CD8-positive, alpha-beta memory T cell (primary cell): ENCODE measurements at regions not wholly inside any gene's neighbourhood (a gene's known extent, or its start where the extent isn't known, plus 50 kb on each side); places are given as distances from the start of the nearest gene placed in this dataset.

Experiments used
- CTCF ChIA-PET: fragments of 350-600 bp; sonication (Branson Sonifier 250); formaldehyde crosslinking; loops from one replicate; lab custom pipeline; 2021; ENCODE audit warnings: antibody characterized with exemption; lab: Charles Lee
- POLR2A ChIA-PET: fragments of 350-600 bp; sonication (Branson Sonifier 250); formaldehyde crosslinking; loops from one replicate; lab custom pipeline; 2021; ENCODE audit warnings: antibody characterized with exemption; lab: Charles Lee
- DNase-seq, 5 donors: peaks; one replicate each; pipeline versions ENCODE4 v3.0.0 to v3.0.0-alpha.2; 2020 to 2022; ENCODE audit warnings: mixed read lengths in 1 of 5
- H3K27ac ChIP-seq: one replicate; pipeline ENCODE4 v1.7.0; 2013; ENCODE audit warnings: low read depth, mild to moderate bottlenecking, low read length, moderate library complexity
- H3K27me3 ChIP-seq: 2 replicates; pipeline ENCODE4 v1.7.0; 2013; ENCODE audit warnings: low read length, mild to moderate bottlenecking; ENCODE audit not compliant: insufficient read depth, poor library complexity, severe bottlenecking
- H3K36me3 ChIP-seq: 2 replicates; pipeline ENCODE4 v1.7.0; 2013; ENCODE audit warnings: mild to moderate bottlenecking, low read length, moderate library complexity; ENCODE audit not compliant: insufficient read depth
- H3K4me1 ChIP-seq: 2 replicates; pipeline ENCODE4 v1.7.0; 2013; ENCODE audit warnings: mild to moderate bottlenecking, low read length, moderate library complexity; ENCODE audit not compliant: insufficient read depth
- H3K4me3 ChIP-seq: 2 replicates; pipeline ENCODE4 v1.7.0; 2013; ENCODE audit warnings: mild to moderate bottlenecking, low read length
- H3K9me3 ChIP-seq: 2 replicates; pipeline ENCODE4 v1.7.0; 2013; ENCODE audit warnings: mild to moderate bottlenecking, low read length
- H3K27ac Mint-ChIP-seq, 8 donors: one replicate each; pipeline ENCODE4 v1.8.0; 2020 to 2021; ENCODE audit warnings: mixed read lengths in 8 of 8, mild to moderate bottlenecking in 6 of 8, inconsistent platforms in 3 of 8, moderate library complexity in 3 of 8
- H3K27me3 Mint-ChIP-seq, 2 donors: one replicate each; pipeline ENCODE4 v1.8.0; 2020 to 2021; ENCODE audit warnings: mixed read lengths in 2 of 2, mild to moderate bottlenecking in 1 of 2, moderate library complexity in 1 of 2
- H3K36me3 Mint-ChIP-seq, 3 donors: one replicate each; pipeline ENCODE4 v1.8.0; 2020 to 2021; ENCODE audit warnings: mixed read lengths in 3 of 3, inconsistent platforms in 1 of 3, mild to moderate bottlenecking in 1 of 3
- H3K4me1 Mint-ChIP-seq, 3 donors: one replicate each; pipeline ENCODE4 v1.8.0; 2020 to 2021; ENCODE audit warnings: mixed read lengths in 3 of 3, inconsistent platforms in 1 of 3, mild to moderate bottlenecking in 1 of 3
- H3K4me3 Mint-ChIP-seq, 7 donors: one replicate each; pipeline ENCODE4 v1.8.0; 2020 to 2021; ENCODE audit warnings: mixed read lengths in 7 of 7, mild to moderate bottlenecking in 6 of 7, moderate library complexity in 4 of 7, inconsistent platforms in 2 of 7
- H3K9me3 Mint-ChIP-seq, 5 donors: one replicate each; pipeline ENCODE4 v1.8.0; 2020 to 2022; ENCODE audit warnings: mixed read lengths in 5 of 5, mild to moderate bottlenecking in 3 of 5, moderate library complexity in 2 of 5, inconsistent platforms in 1 of 5

DNA sequence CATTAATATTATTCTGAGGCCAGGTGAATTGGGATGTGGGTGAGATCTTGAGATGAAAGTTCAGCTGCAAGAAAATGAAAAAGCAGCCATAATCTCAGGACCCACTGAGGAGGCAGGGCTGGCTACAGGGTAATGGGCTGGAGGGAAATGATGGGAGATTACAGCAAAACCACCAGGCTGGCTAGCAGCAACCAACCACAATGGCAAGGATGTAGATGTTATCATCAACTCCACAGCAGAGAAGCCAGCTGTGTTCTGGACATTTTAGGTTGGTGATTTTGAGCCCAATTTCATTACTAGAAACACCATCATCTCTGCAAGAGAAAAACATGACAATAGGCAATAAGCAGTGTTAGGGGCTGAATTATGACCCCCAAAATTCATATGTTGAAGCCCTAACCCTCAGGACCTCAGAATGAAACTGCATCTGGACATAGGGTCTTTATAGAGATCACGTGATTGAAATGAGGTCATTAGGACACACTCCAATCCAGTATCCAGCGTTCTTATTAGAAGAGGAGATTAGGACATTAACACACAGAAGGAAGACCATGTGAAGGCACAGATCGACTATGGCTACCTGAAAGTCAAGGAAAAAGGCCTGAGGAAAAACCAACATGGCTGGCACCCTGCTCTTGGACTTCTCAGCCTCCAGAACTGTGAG is 139.8 kb upstream of the KIT start:
- Mint-ChIP-seq H3K4me1 (no peaks in the 10 kb centered on the region), H3K36me3 (no peaks in the 10 kb centered on the region), H3K27me3 (peaks cover 0 to 4% of the 10 kb centered on the region in 2 donors), H3K4me3 (no peak overlapping the region), H3K9me3 (no peaks in the 10 kb centered on the region), H3K27ac (no peak overlapping the region)
- ChIA-PET POLR2A (no interaction called here), CTCF (no interaction called here)
- no peaks in the 10 kb centered on the region for H3K9me3 ChIP-seq
- no peaks in the 10 kb centered on the region for H3K4me1 ChIP-seq
- no peaks in the 10 kb centered on the region for H3K27me3 ChIP-seq
- no peak overlapping the region for H3K4me3 ChIP-seq
- H3K27ac ChIP-seq = no peak overlapping the region
- DNase-seq = no peak
- no peaks in the 10 kb centered on the region for H3K36me3 ChIP-seq

DNA sequence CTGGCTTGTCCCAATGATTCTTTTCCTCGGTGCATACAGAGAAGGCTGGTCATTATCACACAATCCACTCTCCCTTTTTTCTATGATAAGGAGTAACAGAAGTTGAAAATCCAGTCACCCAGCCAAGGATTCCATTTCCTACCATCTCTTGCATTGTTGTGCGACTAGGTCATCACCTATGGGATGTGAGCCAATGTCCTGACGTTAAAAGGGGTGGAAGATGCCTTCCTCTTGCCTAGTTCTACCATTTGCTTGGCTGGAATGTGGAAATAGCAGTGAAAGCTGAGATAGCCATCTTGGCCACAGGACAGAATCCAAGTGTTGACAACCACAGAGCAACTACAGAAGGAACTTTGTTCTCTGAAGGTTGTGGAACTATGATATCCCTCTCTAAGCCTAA is 132.2 kb upstream of the KIT start:
- H3K27me3 Mint-ChIP-seq = peaks cover 0 to 4% of the 10 kb centered on the region in 2 donors
- H3K27ac ChIP-seq = no peak overlapping the region
- CTCF ChIA-PET = no interaction called here
- no peaks in the 10 kb centered on the region for H3K9me3 ChIP-seq
- POLR2A ChIA-PET = no interaction called here
- no peaks in the 10 kb centered on the region for H3K27me3 ChIP-seq
- H3K4me1 Mint-ChIP-seq = no peaks in the 10 kb centered on the region
- no peak overlapping the region for H3K27ac Mint-ChIP-seq
- no peak overlapping the region for H3K4me3 ChIP-seq
- no peaks in the 10 kb centered on the region for H3K4me1 ChIP-seq
- no peaks in the 10 kb centered on the region for H3K9me3 Mint-ChIP-seq
- H3K36me3 Mint-ChIP-seq = no peaks in the 10 kb centered on the region
- no peak overlapping the region for H3K4me3 Mint-ChIP-seq
- H3K36me3 ChIP-seq = no peaks in the 10 kb centered on the region
- no peak for DNase-seq

GRCh38 chr4:54526560-54526959 is 131.2 kb upstream of the KIT start:
- peaks cover 0 to 4% of the 10 kb centered on the region in 2 donors for H3K27me3 Mint-ChIP-seq
- H3K27ac ChIP-seq = no peak overlapping the region
- no peak for DNase-seq
- H3K27ac Mint-ChIP-seq = no peak overlapping the region
- H3K36me3 Mint-ChIP-seq = no peaks in the 10 kb centered on the region
- no peaks in the 10 kb centered on the region for H3K4me1 ChIP-seq
- H3K9me3 ChIP-seq = no peaks in the 10 kb centered on the region
- H3K4me1 Mint-ChIP-seq = no peaks in the 10 kb centered on the region
- POLR2A ChIA-PET = no interaction called here
- no peaks in the 10 kb centered on the region for H3K9me3 Mint-ChIP-seq
- CTCF ChIA-PET = no interaction called here
- no peaks in the 10 kb centered on the region for H3K36me3 ChIP-seq
- no peaks in the 10 kb centered on the region for H3K27me3 ChIP-seq
- no peak overlapping the region for H3K4me3 ChIP-seq
- no peak overlapping the region for H3K4me3 Mint-ChIP-seq

DNA sequence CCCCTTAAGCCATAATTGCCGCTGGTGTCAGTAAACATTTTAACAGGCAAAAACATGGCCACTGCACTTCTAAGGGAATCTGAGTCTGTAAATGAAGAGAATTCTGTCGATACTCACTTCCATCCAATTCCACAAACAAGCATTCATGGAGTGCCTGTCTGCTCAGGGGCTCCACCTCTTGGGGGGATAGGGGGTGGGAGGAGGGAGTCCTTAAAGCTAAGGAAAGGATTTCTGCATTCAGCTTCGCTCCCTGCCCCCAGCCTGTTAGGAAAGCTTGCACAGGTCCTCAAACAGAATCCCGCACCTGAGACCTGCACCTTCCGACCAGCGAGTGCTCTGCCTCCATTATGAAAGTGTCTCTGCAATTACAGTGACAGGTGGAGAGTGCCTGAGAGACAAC is 130.2 kb upstream of the KIT start:
- CTCF ChIA-PET = no interaction called here
- POLR2A ChIA-PET = no interaction called here
- H3K36me3 Mint-ChIP-seq = no peaks in the 10 kb centered on the region
- H3K27me3 ChIP-seq = no peaks in the 10 kb centered on the region
- no peak overlapping the region for H3K27ac ChIP-seq
- no peaks in the 10 kb centered on the region for H3K9me3 ChIP-seq
- no peak overlapping the region for H3K4me3 ChIP-seq
- H3K36me3 ChIP-seq = no peaks in the 10 kb centered on the region
- peaks cover 0 to 4% of the 10 kb centered on the region in 2 donors for H3K27me3 Mint-ChIP-seq
- H3K27ac Mint-ChIP-seq = no peak overlapping the region
- no peak overlapping the region for H3K4me3 Mint-ChIP-seq
- DNase-seq = no peak
- no peaks in the 10 kb centered on the region for H3K9me3 Mint-ChIP-seq
- H3K4me1 ChIP-seq = no peaks in the 10 kb centered on the region
- no peaks in the 10 kb centered on the region for H3K4me1 Mint-ChIP-seq

GRCh38 chr4:54539500-54540029 is 118.2 kb upstream of the KIT start:
- H3K27me3 ChIP-seq = no peaks in the 10 kb centered on the region
- peaks cover 0 to 1% (median 0%) of the 10 kb centered on the region in 5 donors for H3K9me3 Mint-ChIP-seq
- no peaks in the 10 kb centered on the region for H3K9me3 ChIP-seq
- no peaks in the 10 kb centered on the region for H3K4me1 ChIP-seq
- DNase-seq = no peak
- POLR2A ChIA-PET = no interaction called here
- no peak overlapping the region for H3K4me3 ChIP-seq
- H3K4me1 Mint-ChIP-seq = no peaks in the 10 kb centered on the region
- no peaks in the 10 kb centered on the region for H3K36me3 Mint-ChIP-seq
- peak overlapping the region in 2 of 7 donors; percentile 33 to 36 for H3K4me3 Mint-ChIP-seq
- H3K36me3 ChIP-seq = no peaks in the 10 kb centered on the region
- H3K27me3 Mint-ChIP-seq = peaks cover 0 to 1% of the 10 kb centered on the region in 2 donors
- CTCF ChIA-PET = no interaction called here
- no peak overlapping the region for H3K27ac ChIP-seq
- no peak overlapping the region for H3K27ac Mint-ChIP-seq

DNA sequence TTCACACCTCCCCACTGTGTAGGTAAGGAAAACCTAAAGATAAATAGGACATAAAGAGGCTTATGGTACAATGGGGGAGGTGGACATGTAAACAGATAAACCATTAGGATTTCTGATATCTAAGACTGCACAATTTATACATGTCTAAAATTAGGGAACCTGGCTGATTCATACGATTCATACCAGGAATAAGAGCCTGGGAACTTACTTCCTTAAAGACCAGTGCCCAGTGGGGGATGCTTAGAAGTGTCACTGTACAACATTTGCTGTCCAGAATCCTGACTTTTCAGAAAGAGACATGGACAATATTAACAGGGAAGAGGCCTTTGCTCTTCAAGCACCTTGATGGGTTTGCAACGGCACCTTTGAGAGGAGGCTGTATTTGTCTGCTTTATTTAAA is 116.8 kb upstream of the KIT start:
- H3K4me1 Mint-ChIP-seq = no peaks in the 10 kb centered on the region
- H3K9me3 Mint-ChIP-seq = peaks cover 0 to 1% (median 0%) of the 10 kb centered on the region in 5 donors
- H3K27me3 ChIP-seq = no peaks in the 10 kb centered on the region
- H3K36me3 ChIP-seq = no peaks in the 10 kb centered on the region
- H3K4me3 Mint-ChIP-seq = peak overlapping the region in 1 of 7 donors; percentile 46
- no peak overlapping the region for H3K27ac ChIP-seq
- no peaks in the 10 kb centered on the region for H3K9me3 ChIP-seq
- CTCF ChIA-PET = no interaction called here
- H3K27ac Mint-ChIP-seq = no peak overlapping the region
- no peaks in the 10 kb centered on the region for H3K36me3 Mint-ChIP-seq
- DNase-seq = no peak
- peaks cover 0 to 1% of the 10 kb centered on the region in 2 donors for H3K27me3 Mint-ChIP-seq
- H3K4me3 ChIP-seq = no peak overlapping the region
- POLR2A ChIA-PET = no interaction called here
- H3K4me1 ChIP-seq = no peaks in the 10 kb centered on the region

DNA sequence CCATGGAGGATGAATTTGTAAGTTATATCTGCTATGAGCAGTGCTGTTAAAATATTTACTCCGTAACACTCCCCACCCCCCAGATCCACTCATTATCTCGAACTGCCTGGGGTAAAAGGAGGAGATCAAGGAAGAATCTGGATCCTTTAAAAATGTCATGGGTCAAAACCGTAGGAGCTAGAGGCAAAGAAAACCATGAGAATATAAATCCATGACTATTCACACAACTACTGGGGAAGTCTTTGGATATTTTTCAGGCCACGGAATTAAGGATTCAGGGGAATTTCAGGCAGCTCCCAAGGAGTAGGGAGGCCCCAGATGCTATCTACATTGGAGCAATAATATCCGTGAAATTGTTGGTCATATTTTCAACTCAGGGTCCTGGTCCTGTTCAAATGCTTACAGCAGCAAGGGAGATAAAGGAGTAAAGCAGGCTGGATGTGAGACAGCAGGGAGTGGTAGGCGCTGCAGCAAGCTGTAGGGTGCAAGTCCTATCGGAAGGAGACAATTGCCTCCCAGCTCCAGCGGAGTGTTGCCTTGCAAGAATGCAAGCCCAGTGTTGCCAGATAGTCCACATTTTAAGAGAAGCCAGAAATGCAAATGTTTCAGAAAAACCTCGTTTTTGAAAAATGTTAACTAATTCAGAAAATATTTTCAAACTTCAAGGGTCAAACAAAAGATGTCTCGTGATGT is 116.2 kb upstream of the KIT start:
- no peak for DNase-seq
- ChIA-PET CTCF (no interaction called here), POLR2A (no interaction called here)
- no peaks in the 10 kb centered on the region for H3K36me3 ChIP-seq
- no peaks in the 10 kb centered on the region for H3K9me3 ChIP-seq
- H3K27me3 Mint-ChIP-seq = peaks cover 0 to 1% of the 10 kb centered on the region in 2 donors
- H3K36me3 Mint-ChIP-seq = no peaks in the 10 kb centered on the region
- H3K4me3 ChIP-seq = no peak overlapping the region
- H3K4me1 ChIP-seq = no peaks in the 10 kb centered on the region
- no peak overlapping the region for H3K4me3 Mint-ChIP-seq
- no peak overlapping the region for H3K27ac ChIP-seq
- H3K9me3 Mint-ChIP-seq = peaks cover 0 to 1% (median 0%) of the 10 kb centered on the region in 5 donors
- no peak overlapping the region for H3K27ac Mint-ChIP-seq
- H3K4me1 Mint-ChIP-seq = no peaks in the 10 kb centered on the region
- H3K27me3 ChIP-seq = no peaks in the 10 kb centered on the region

- Mint-ChIP-seq H3K9me3 (peaks cover 0 to 1% (median 0%) of the 10 kb centered on the region in 5 donors), H3K27ac (no peak overlapping the region), H3K4me3 (no peak overlapping the region), H3K27me3 (peaks cover 0 to 1% of the 10 kb centered on the region in 2 donors), H3K4me1 (no peaks in the 10 kb centered on the region), H3K36me3 (no peaks in the 10 kb centered on the region)
- ChIA-PET POLR2A (no interaction called here), CTCF (no interaction called here)
- no peak for DNase-seq
- Histone ChIP-seq H3K27me3 (no peaks in the 10 kb centered on the region), H3K9me3 (no peaks in the 10 kb centered on the region), H3K27ac (no peak overlapping the region), H3K36me3 (no peaks in the 10 kb centered on the region), H3K4me3 (no peak overlapping the region), H3K4me1 (no peaks in the 10 kb centered on the region)
These were observed 115.7 kb upstream of the KIT start for GRCh38 chr4:54542119-54542438.
